ENCODE measurements at regions not wholly inside any gene's neighbourhood (a gene's known extent, or its start where the extent isn't known, plus 50 kb on each side); places are given as distances from the start of the nearest gene placed in this dataset.

- CTCF ChIA-PET: no interaction called here
- intact Hi-C loops (cut with micrococcal nuclease; ENCODE audit: unreplicated experiment): no loop called here
- BruUV-seq (replicated peaks): no TSS peak
- H3K4me1 Mint-ChIP-seq (ENCODE audit: low read depth, unreplicated experiment): no peaks in the 10 kb centered on the region
- no peak for DNase-seq
- H3K9me3 Mint-ChIP-seq (ENCODE audit: low read depth, unreplicated experiment): no peaks in the 10 kb centered on the region
- TF ChIP-seq CTCF (IDR thresholded peaks at IDR 0.05; ENCODE audit: unreplicated experiment): no peak
- H3K27ac Mint-ChIP-seq (ENCODE audit: unreplicated experiment): no peak overlapping the region
- H3K27me3 Mint-ChIP-seq (ENCODE audit: unreplicated experiment): peaks cover 66% of the 10 kb centered on the region
- no peaks in the 10 kb centered on the region for H3K36me3 Mint-ChIP-seq (ENCODE audit: insufficient read depth, unreplicated experiment)
- no peak overlapping the region for H3K4me3 Mint-ChIP-seq (ENCODE audit: low read depth, unreplicated experiment)
These were observed 246.1 kb upstream of the CSF3R start for GRCh38 chr1:36728846-36729245.

- Mint-ChIP-seq H3K9me3 (ENCODE audit: low read depth, unreplicated experiment) (no peaks in the 10 kb centered on the region), H3K4me3 (ENCODE audit: low read depth, unreplicated experiment) (no peak overlapping the region), H3K27me3 (ENCODE audit: unreplicated experiment) (peaks cover 60% of the 10 kb centered on the region), H3K27ac (ENCODE audit: unreplicated experiment) (no peak overlapping the region), H3K36me3 (ENCODE audit: insufficient read depth, unreplicated experiment) (no peaks in the 10 kb centered on the region), H3K4me1 (ENCODE audit: low read depth, unreplicated experiment) (no peaks in the 10 kb centered on the region)
- no TSS peak for BruUV-seq (replicated peaks)
- CTCF ChIA-PET: no interaction called here
- TF ChIP-seq CTCF (IDR thresholded peaks at IDR 0.05; ENCODE audit: unreplicated experiment): no peak
- DNase-seq: no peak
- intact Hi-C loops (cut with micrococcal nuclease; ENCODE audit: unreplicated experiment): no loop called here
These were observed 245.3 kb upstream of the CSF3R start for GRCh38 chr1:36728051-36728450.

GRCh38 chr1:36725151-36725550, 242.4 kb upstream of the CSF3R start:
- Mint-ChIP-seq H3K4me3 (ENCODE audit: low read depth, unreplicated experiment) (no peak overlapping the region), H3K9me3 (ENCODE audit: low read depth, unreplicated experiment) (no peaks in the 10 kb centered on the region), H3K4me1 (ENCODE audit: low read depth, unreplicated experiment) (no peaks in the 10 kb centered on the region), H3K36me3 (ENCODE audit: insufficient read depth, unreplicated experiment) (no peaks in the 10 kb centered on the region), H3K27me3 (ENCODE audit: unreplicated experiment) (peaks cover 31% of the 10 kb centered on the region), H3K27ac (ENCODE audit: unreplicated experiment) (no peak overlapping the region)
- TF ChIP-seq CTCF (IDR thresholded peaks at IDR 0.05; ENCODE audit: unreplicated experiment): no peak
- intact Hi-C loops (cut with micrococcal nuclease; ENCODE audit: unreplicated experiment): no loop called here
- no TSS peak for BruUV-seq (replicated peaks)
- CTCF ChIA-PET: no interaction called here
- DNase-seq: no peak

- BruUV-seq (replicated peaks): no TSS peak
- Mint-ChIP-seq H3K27ac (ENCODE audit: unreplicated experiment) (no peak overlapping the region), H3K9me3 (ENCODE audit: low read depth, unreplicated experiment) (no peaks in the 10 kb centered on the region), H3K4me3 (ENCODE audit: low read depth, unreplicated experiment) (no peak overlapping the region), H3K27me3 (ENCODE audit: unreplicated experiment) (peaks cover 18% of the 10 kb centered on the region), H3K36me3 (ENCODE audit: insufficient read depth, unreplicated experiment) (no peaks in the 10 kb centered on the region), H3K4me1 (ENCODE audit: low read depth, unreplicated experiment) (no peaks in the 10 kb centered on the region)
- DNase-seq: no peak
- intact Hi-C loops (cut with micrococcal nuclease; ENCODE audit: unreplicated experiment): no loop called here
- TF ChIP-seq CTCF (IDR thresholded peaks at IDR 0.05; ENCODE audit: unreplicated experiment): no peak
- CTCF ChIA-PET: no interaction called here
These were observed 241.1 kb upstream of the CSF3R start for GRCh38 chr1:36723813-36724212.

GRCh38 chr1:36722871-36723270, 240.2 kb upstream of the CSF3R start:
- no TSS peak for BruUV-seq (replicated peaks)
- no peaks in the 10 kb centered on the region for H3K9me3 Mint-ChIP-seq (ENCODE audit: low read depth, unreplicated experiment)
- no peaks in the 10 kb centered on the region for H3K4me1 Mint-ChIP-seq (ENCODE audit: low read depth, unreplicated experiment)
- H3K27me3 Mint-ChIP-seq (ENCODE audit: unreplicated experiment): peaks cover 9% of the 10 kb centered on the region
- intact Hi-C loops (cut with micrococcal nuclease; ENCODE audit: unreplicated experiment): no loop called here
- no peak overlapping the region for H3K4me3 Mint-ChIP-seq (ENCODE audit: low read depth, unreplicated experiment)
- DNase-seq: no peak
- CTCF ChIA-PET: no interaction called here
- no peaks in the 10 kb centered on the region for H3K36me3 Mint-ChIP-seq (ENCODE audit: insufficient read depth, unreplicated experiment)
- H3K27ac Mint-ChIP-seq (ENCODE audit: unreplicated experiment): no peak overlapping the region
- no peak for TF ChIP-seq CTCF (IDR thresholded peaks at IDR 0.05; ENCODE audit: unreplicated experiment)

All from Calu3 (cell line).